HAP-1 (cell line): ENCODE measurements at regions not wholly inside any gene's neighbourhood (a gene's known extent, or its start where the extent isn't known, plus 50 kb on each side); places are given as distances from the start of the nearest gene placed in this dataset.

Source experiments
- DNase-seq, 2 experiments: peaks; one replicate each; pipeline ENCODE4 v3.0.0-alpha.2; 2016 to 2020; ENCODE audit warnings: low spot score in 2 of 2
- H3K27me3 ChIP-seq: fragments of 250-450 bp; sonication (Bioruptor Pico); 2 replicates; pipeline ENCODE4 v1.5.1; 2020; ENCODE audit warnings: low read depth, mild to moderate bottlenecking, moderate library complexity
- H3K36me3 ChIP-seq: fragments of 250-450 bp; sonication (Bioruptor Pico); replicated peaks from 2 replicates; pipeline ENCODE4 v1.5.1; 2020; ENCODE audit warnings: mild to moderate bottlenecking
- H3K4me1 ChIP-seq: fragments of 250-450 bp; sonication (Bioruptor Pico); 2 replicates; pipeline ENCODE4 v1.5.1; 2020; ENCODE audit warnings: mild to moderate bottlenecking
- H3K4me3 ChIP-seq: fragments of 250-450 bp; sonication (Bioruptor Pico); 2 replicates; pipeline ENCODE4 v1.5.1; 2020; ENCODE audit warnings: mild to moderate bottlenecking, moderate library complexity
- H3K9me3 ChIP-seq: fragments of 250-450 bp; sonication (Bioruptor Pico); 2 replicates; pipeline ENCODE4 v1.5.1; 2020; ENCODE audit warnings: mild to moderate bottlenecking, moderate library complexity
- in situ Hi-C: fragments of 300-500 bp; cut with MboI; formaldehyde crosslinking; loops from 3 replicates; pipeline ENCODE4 v1.14.3; 2020; ENCODE audit warnings: low sequenced_read_pairs, inconsistent platforms, mixed read lengths

DNA sequence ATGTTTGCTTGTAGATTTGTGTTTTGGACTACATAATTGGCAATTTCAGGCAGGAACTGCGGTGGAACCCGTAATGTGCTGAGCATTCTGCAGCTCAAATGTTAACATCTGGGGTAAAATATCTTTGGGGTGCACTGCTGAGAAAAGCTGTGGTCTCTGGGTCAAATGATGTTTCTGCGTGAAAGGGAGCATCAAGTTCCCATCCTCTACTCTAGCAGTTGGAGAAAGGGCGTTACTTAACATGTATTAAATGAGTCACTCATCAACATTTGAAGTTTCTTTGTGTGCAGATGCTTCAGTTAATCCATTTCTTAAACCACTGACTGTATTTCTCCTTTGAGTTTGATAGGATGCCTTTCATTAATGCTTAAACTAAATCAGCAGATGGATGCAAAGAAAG, 273.1 kb upstream of the PITRM1 start:
- Histone ChIP-seq H3K36me3 (no peaks in the 10 kb centered on the region), H3K4me1 (no peaks in the 10 kb centered on the region), H3K27me3 (no peaks in the 10 kb centered on the region), H3K9me3 (no peaks in the 10 kb centered on the region), H3K4me3 (no peak overlapping the region)
- in situ Hi-C loops = no loop called here
- no peak for DNase-seq

DNA sequence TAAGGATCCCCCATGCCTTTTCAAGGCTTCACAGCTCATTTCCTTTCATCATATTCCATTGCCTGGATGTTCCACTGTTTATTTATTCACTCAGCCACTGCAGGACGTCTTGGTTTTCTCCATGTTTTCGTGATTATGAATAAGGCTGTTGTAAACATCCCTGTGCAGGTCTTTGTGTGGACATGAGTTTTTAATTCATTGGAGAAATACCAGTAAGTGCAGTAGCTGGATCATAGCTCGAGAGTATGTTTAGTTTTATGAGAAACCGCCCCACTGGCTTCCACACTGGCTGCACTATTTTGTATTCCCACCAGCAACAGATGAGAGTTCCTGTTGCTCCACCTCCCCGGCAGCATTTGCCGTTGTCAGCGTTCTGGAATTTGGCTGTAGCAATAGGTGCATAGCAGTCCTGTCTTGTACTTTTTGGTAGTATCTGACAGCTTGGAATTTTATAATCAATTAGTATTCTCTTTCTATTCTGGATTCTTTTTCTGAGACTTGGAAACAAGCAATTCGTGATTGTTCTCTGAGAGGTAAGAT, 269.9 kb upstream of the PITRM1 start:
- no peaks in the 10 kb centered on the region for H3K27me3 ChIP-seq
- no peaks in the 10 kb centered on the region for H3K4me1 ChIP-seq
- H3K4me3 ChIP-seq = no peak overlapping the region
- H3K36me3 ChIP-seq = no peaks in the 10 kb centered on the region
- no peaks in the 10 kb centered on the region for H3K9me3 ChIP-seq
- DNase-seq = no peak
- in situ Hi-C loops = no loop called here

DNA sequence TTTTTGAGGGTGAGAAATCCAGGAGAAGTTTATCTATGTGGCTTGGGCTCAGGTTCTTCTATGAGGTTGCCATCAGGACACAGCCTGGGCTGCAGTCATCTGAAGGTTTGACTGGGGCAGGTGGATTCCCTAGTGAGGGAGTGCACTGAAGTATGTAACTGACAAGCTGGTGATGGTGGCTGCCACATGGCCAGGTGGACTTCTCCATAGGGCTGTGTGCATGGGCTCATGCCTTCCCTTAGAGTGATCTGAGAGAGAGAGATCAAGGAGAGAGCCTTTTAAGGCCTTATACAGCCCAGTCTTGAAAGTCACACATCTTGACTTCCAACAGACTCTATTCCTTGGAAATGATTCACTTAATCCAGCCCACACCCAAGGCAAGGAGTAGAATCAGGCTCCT, 266.6 kb upstream of the PITRM1 start:
- Histone ChIP-seq H3K4me1 (no peaks in the 10 kb centered on the region), H3K9me3 (no peaks in the 10 kb centered on the region), H3K27me3 (no peaks in the 10 kb centered on the region), H3K4me3 (no peak overlapping the region), H3K36me3 (no peaks in the 10 kb centered on the region)
- in situ Hi-C loops = no loop called here
- no peak for DNase-seq

DNA sequence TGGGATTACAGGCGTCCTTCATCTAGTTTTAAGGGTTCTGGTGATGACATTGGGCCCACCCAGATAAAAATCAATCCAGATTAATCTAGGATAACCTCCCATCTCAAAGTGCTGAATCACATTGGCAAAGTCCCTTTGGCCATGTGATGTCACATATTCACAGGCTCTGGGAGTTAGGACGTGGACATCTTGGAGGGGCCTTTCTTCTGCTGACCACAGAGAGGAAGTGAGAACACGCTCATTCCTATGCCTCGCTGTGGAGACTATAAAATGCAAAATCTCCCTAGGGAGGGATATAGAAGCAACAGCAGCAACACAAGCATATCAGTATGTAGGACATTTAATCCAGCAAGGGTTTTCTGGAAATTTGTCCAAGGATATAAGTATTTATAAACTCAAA, 266.0 kb upstream of the PITRM1 start:
- H3K9me3 ChIP-seq = no peaks in the 10 kb centered on the region
- H3K27me3 ChIP-seq = no peaks in the 10 kb centered on the region
- no peaks in the 10 kb centered on the region for H3K4me1 ChIP-seq
- in situ Hi-C loops = no loop called here
- no peak for DNase-seq
- H3K36me3 ChIP-seq = no peaks in the 10 kb centered on the region
- no peak overlapping the region for H3K4me3 ChIP-seq

DNA sequence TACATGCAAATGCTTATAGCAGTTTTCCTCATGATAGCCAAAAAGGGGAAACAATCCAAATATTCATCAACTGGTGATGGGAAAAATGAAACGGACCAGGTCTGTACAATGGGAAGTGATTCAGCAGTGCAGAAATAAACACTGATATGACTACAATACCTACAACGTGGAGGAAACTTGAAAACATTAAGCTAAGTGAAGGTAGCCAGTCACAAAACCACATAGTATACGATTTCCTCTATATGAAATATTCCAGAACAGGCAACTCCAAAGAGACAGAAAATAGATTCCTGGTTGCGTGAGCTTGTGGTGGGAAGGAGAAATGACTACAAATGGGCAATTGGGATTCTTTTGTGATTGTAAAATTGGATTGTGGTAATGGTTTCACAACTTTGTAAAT, 263.1 kb upstream of the PITRM1 start:
- Histone ChIP-seq H3K27me3 (no peaks in the 10 kb centered on the region), H3K4me3 (no peak overlapping the region), H3K4me1 (no peaks in the 10 kb centered on the region), H3K9me3 (no peaks in the 10 kb centered on the region), H3K36me3 (no peaks in the 10 kb centered on the region)
- no peak for DNase-seq
- in situ Hi-C loops = no loop called here

DNA sequence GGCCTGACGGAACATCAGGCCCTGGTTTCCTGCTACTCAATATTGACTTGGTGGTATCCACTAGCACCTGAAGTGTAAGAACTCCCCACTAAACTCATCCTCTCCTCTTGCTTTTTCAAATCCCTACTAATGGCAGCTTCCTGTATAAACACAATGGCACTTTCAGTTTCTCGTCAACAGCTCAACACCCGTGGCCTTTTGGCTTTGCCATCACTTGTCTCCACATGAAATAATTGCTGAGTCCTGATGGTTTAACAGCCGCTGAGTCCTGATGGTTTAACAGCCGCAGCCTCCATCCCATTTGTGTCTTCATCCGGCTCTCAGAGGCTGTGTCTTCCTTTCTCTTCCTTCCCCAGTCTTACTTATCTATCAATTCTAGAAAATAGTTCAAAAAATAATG, 261.4 kb upstream of the PITRM1 start:
- no peaks in the 10 kb centered on the region for H3K36me3 ChIP-seq
- in situ Hi-C loops = no loop called here
- H3K4me1 ChIP-seq = no peaks in the 10 kb centered on the region
- no peak for DNase-seq
- H3K4me3 ChIP-seq = no peak overlapping the region
- no peaks in the 10 kb centered on the region for H3K9me3 ChIP-seq
- H3K27me3 ChIP-seq = no peaks in the 10 kb centered on the region

DNA sequence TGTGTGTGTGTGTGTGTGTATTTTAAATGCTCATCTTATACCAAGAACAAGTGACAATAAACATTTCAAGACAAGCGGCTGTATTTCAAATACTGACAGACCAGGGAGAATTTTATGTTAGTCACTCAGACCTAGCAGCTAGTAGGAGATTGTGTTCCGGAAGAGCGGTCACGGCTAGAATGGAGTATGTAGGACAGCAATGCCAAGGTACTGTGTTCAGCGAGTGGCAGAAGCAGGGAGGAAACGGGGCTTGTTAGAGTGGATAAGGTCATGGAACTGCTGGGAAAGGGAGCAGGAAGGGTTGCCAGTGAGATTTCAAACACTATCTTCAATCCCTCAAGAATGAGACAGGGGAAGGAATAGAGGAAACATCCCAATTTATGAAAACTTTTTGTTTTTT, 260.5 kb upstream of the PITRM1 start:
- in situ Hi-C loops = no loop called here
- H3K27me3 ChIP-seq = no peaks in the 10 kb centered on the region
- H3K9me3 ChIP-seq = no peaks in the 10 kb centered on the region
- H3K36me3 ChIP-seq = no peaks in the 10 kb centered on the region
- DNase-seq = no peak
- H3K4me1 ChIP-seq = no peaks in the 10 kb centered on the region
- H3K4me3 ChIP-seq = no peak overlapping the region

DNA sequence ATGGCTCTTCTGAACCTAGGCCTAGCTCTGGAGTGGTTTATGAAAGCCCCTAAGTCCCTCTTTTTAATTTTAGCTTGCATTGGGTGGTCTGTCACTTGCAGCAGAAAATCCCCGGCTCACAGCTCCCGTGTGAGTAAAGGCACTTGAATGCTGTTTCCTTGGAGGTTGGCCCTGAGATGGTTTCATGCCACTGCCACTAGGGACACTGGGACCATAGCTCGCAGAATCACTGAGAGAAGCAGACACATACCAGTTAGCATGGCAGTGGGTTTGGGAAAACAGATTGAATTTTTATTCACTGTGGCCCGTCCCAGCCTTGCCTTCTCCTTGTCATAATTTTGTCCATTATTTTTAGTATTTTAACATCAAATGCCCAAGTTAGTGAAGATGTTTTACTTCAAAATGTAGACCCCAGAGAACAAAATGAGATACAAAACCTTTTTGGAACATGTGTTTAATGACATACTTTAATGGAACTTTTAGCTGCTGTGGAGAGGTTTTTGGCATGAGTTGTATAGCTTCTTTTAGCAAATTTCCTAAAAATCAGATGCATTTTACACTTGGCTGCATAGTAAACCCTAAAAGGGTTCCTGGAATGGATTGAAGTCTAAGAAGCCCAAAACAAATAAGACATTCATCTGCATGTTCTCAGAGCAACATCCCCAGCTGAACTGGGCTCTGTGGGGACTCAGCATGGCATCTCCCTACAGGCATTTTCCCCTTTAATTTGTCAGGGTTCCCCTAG, 259.7 kb upstream of the PITRM1 start:
- in situ Hi-C loops = no loop called here
- Histone ChIP-seq H3K4me3 (no peak overlapping the region), H3K4me1 (no peaks in the 10 kb centered on the region), H3K27me3 (no peaks in the 10 kb centered on the region), H3K36me3 (no peaks in the 10 kb centered on the region), H3K9me3 (no peaks in the 10 kb centered on the region)
- DNase-seq = no peak

DNA sequence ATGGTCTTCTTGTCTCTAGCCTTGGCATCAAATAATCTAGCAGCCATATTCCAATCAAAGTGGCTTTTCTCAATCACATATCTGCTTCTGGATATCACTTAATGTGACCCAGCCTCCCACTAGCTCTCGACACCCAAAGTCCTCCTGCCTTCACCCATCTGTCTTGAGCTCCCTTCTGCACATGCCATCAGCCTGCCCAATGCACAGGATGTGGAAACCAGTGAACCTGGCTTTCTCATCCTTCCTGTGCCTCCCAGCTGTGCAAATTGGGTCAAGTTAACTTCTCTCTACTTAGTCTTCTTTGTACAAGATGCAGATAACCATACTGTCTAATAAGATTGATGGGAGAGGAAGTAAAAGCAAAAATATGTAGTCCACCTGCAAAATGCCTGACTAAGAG, 257.9 kb upstream of the PITRM1 start:
- Histone ChIP-seq H3K27me3 (no peaks in the 10 kb centered on the region), H3K9me3 (no peaks in the 10 kb centered on the region), H3K4me1 (no peaks in the 10 kb centered on the region), H3K36me3 (no peaks in the 10 kb centered on the region), H3K4me3 (no peak overlapping the region)
- DNase-seq = no peak
- in situ Hi-C loops = no loop called here

DNA sequence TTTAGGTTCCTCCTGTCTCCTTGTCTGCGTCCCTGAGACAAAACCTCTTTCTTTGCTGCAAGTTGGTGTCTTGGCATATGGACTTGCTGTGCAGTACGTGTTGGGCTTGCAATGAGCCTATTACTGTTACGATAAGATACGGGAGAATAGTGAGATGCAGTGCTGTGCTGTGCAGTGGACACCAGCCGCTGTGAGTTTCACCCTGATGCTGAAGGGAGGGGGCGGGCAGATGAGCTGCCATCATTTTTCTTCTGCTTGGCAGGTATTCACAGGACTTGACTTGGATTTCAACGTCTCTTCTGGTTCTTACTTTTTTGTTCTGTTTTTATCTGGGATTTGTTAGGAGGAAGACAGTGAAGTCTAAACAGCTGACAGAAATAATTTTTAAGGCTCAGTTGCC, 257.1 kb upstream of the PITRM1 start:
- no peaks in the 10 kb centered on the region for H3K9me3 ChIP-seq
- H3K27me3 ChIP-seq = no peaks in the 10 kb centered on the region
- DNase-seq = no peak
- no peak overlapping the region for H3K4me3 ChIP-seq
- no peaks in the 10 kb centered on the region for H3K36me3 ChIP-seq
- H3K4me1 ChIP-seq = no peaks in the 10 kb centered on the region
- in situ Hi-C loops = no loop called here

DNA sequence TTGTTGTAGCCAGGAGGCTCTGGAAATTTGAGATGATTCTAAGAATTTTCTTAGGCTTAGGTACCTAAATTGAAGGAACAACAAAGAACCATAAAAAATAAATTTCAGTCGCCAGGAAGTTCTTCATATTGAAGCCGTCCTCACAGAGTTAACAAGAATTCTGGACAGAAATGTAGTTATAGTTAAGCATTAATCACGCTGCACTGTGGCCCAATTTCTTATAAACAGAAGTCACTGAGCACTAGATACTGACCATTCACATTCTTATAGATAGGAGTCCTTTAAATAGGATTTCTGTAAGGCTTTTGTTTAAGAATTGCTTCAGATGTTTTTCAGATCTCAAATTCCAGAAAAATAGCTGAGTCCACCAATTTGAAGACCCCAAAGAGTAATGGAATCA, 256.2 kb upstream of the PITRM1 start:
- in situ Hi-C loops = no loop called here
- no peaks in the 10 kb centered on the region for H3K36me3 ChIP-seq
- DNase-seq = no peak
- H3K9me3 ChIP-seq = no peaks in the 10 kb centered on the region
- no peaks in the 10 kb centered on the region for H3K27me3 ChIP-seq
- no peak overlapping the region for H3K4me3 ChIP-seq
- H3K4me1 ChIP-seq = no peaks in the 10 kb centered on the region

DNA sequence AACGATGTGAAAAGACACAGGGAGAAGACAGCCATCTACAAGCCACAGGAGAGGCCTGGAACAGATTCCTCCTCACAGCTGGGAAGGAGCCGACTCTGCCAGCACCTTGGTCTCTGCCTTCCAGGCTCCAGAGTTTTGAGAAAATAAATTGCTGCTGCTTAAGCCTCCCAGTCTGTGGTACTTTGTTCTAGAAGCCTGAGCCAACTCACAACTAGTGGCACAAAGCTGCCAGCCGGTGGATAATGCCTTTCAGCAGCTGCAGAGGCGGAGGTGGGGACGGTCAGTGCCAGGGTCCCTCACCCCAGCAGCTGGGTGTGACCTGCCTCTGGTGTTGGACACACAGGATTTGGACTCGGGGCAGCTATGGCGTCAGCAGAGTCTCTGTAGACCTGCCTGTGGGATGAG, 255.4 kb upstream of the PITRM1 start:
- Histone ChIP-seq H3K27me3 (no peaks in the 10 kb centered on the region), H3K4me3 (no peak overlapping the region), H3K4me1 (no peaks in the 10 kb centered on the region), H3K9me3 (no peaks in the 10 kb centered on the region), H3K36me3 (no peaks in the 10 kb centered on the region)
- in situ Hi-C loops = no loop called here
- DNase-seq = no peak

DNA sequence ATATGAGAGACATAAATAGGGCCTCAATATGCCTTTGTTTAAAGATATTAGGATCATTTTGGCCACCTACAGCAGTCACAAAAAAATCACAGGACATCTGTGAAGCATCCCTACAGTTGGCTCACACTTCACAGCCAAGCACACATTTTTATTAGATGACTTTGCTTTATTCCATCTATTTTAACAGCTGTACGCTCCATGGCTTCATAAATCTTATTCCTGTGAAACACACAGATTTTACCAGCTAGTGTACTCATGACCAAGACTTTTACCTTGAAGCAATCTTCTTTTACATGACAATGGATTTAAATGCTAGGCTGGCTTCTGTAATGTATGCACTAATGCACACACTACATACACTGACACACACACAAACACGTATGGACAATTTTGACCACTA, 254.8 kb upstream of the PITRM1 start:
- Histone ChIP-seq H3K27me3 (no peaks in the 10 kb centered on the region), H3K4me1 (no peaks in the 10 kb centered on the region), H3K4me3 (no peak overlapping the region), H3K9me3 (no peaks in the 10 kb centered on the region), H3K36me3 (no peaks in the 10 kb centered on the region)
- no peak for DNase-seq
- in situ Hi-C loops = no loop called here

DNA sequence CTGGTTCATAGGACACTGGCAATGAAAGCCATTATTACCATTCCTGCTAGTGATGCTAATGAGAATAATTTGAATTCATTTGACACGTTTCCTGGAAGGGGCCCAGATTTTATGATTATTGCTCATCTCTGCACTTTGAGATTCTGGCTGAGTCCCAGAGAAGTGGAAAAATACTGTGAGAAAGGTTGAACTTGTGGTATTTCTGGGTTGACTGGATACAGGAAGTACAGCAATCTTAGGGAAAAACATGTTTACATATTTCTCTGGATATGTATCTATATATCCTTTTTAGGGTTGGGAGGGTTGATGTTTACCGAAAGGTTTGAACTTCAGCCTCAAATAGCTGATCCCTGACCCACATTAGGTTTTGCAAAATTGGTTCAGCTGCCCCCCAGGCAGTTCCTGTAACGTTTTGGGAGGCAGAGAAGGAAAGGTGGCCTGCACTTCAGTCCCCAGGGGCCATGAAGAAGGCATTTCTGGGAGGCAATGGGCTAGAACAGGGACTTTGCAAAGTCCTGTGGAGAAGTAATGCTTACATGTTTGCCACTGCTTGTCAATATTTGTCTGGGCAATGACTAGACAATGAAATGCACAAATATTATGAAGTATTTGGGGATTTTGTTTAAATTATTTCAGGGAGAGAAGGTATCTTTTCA, 253.7 kb upstream of the PITRM1 start:
- DNase-seq = no peak
- H3K36me3 ChIP-seq = no peaks in the 10 kb centered on the region
- no peaks in the 10 kb centered on the region for H3K27me3 ChIP-seq
- no peaks in the 10 kb centered on the region for H3K9me3 ChIP-seq
- no peaks in the 10 kb centered on the region for H3K4me1 ChIP-seq
- H3K4me3 ChIP-seq = no peak overlapping the region
- in situ Hi-C loops = no loop called here
